Fibroblast of mammary gland (primary cell): ENCODE measurements at regions not wholly inside any gene's neighbourhood (a gene's known extent, or its start where the extent isn't known, plus 50 kb on each side); places are given as distances from the start of the nearest gene placed in this dataset.
A peak's percentile ranks its signal among the peaks of the same experiment; 100 is the strongest.

Experiments
- DNase-seq: peaks from one replicate; pipeline ENCODE4 v3.0.0-alpha.2; 2010; ENCODE audit warnings: low read depth
- H3K4me3 ChIP-seq: 2 replicates; pipeline ENCODE4 v1.5.1; 2011; ENCODE audit warnings: low read depth, mild to moderate bottlenecking, low read length, moderate library complexity; ENCODE audit not compliant: control insufficient read depth
- CTCF ChIP-seq: conservative IDR thresholded peaks from 2 replicates; pipeline ENCODE4 v1.5.1; 2011; ENCODE audit warnings: low read depth, low read length, inconsistent platforms; ENCODE audit not compliant: control insufficient read depth, insufficient read depth

GRCh38 chr9:676780-677438, 164.6 kb upstream of the DMRT1 start:
- no peak for TF ChIP-seq CTCF
- DNase-seq = no peak
- H3K4me3 ChIP-seq = no peak overlapping the region

- DNase-seq = peak; percentile 48
- no peak for TF ChIP-seq CTCF
- peak overlapping the region; percentile 36 for H3K4me3 ChIP-seq
Measured at GRCh38 chr9:677461-678097, 163.9 kb upstream of the DMRT1 start.

- no peak for DNase-seq
- no peak for TF ChIP-seq CTCF
- H3K4me3 ChIP-seq = no peak overlapping the region
Measured at GRCh38 chr9:678897-679296, 162.6 kb upstream of the DMRT1 start.

- no peak for DNase-seq
- TF ChIP-seq CTCF = no peak
- no peak overlapping the region for H3K4me3 ChIP-seq
Measured at GRCh38 chr9:679462-679861, 162.0 kb upstream of the DMRT1 start.

- no peak for TF ChIP-seq CTCF
- no peak for DNase-seq
- no peak overlapping the region for H3K4me3 ChIP-seq
Measured at GRCh38 chr9:680106-680505, 161.4 kb upstream of the DMRT1 start.

- no peak for TF ChIP-seq CTCF
- no peak overlapping the region for H3K4me3 ChIP-seq
- peak; percentile 61 for DNase-seq
Measured at GRCh38 chr9:682633-683508, 158.6 kb upstream of the DMRT1 start.
